ENCODE measurements at regions not wholly inside any gene's neighbourhood (a gene's known extent, or its start where the extent isn't known, plus 50 kb on each side); places are given as distances from the start of the nearest gene placed in this dataset.

DNA sequence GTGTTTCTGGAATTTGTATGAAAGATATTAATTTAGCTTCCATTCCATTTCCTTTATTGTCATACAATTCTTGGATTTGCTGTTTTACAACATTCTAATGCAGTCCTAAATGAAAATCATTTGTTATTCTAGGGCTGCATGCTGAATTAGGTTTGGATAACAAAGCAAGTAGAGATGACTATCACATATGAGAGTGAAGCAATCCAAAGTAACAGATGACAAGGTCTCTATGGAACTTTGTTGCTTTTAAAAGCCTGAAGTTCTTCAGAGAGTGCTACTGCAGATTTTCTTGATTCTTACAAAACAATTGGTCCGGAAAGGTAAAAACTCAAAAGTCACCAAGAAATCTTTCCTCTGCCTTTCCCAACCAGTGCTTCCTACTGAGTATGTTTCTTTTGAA is 56.9 kb upstream of the VCAN start:
- ChIA-PET CTCF (no interaction called here), POLR2A (ENCODE audit: low non-redundant PET) (no interaction called here)
- Histone ChIP-seq H3K4me3 (ENCODE audit: low read depth, low read length, poor library complexity, severe bottlenecking) (no peak overlapping the region), H3K9me3 (ENCODE audit: low read depth, low read length, poor library complexity, severe bottlenecking) (no peaks in the 10 kb centered on the region), H3K27ac (ENCODE audit: low read depth, low read length, poor library complexity, severe bottlenecking) (no peak overlapping the region), H3K27me3 (replicated peaks; ENCODE audit: insufficient read depth, low read depth, low read length, poor library complexity) (no peaks in the 10 kb centered on the region), H3K36me3 (ENCODE audit: insufficient read depth, low read length, poor library complexity, severe bottlenecking) (no peaks in the 10 kb centered on the region), H3K4me1 (ENCODE audit: insufficient read depth, low read length, poor library complexity, severe bottlenecking) (no peaks in the 10 kb centered on the region)
- no TSS peak for BruUV-seq (replicated peaks)
- no peak for TF ChIP-seq EZH2 (IDR thresholded peaks at IDR 0.05; ENCODE audit: borderline replicate concordance, low read depth, low read length, poor library complexity, severe bottlenecking)
- TF ChIP-seq, protein P1, sequence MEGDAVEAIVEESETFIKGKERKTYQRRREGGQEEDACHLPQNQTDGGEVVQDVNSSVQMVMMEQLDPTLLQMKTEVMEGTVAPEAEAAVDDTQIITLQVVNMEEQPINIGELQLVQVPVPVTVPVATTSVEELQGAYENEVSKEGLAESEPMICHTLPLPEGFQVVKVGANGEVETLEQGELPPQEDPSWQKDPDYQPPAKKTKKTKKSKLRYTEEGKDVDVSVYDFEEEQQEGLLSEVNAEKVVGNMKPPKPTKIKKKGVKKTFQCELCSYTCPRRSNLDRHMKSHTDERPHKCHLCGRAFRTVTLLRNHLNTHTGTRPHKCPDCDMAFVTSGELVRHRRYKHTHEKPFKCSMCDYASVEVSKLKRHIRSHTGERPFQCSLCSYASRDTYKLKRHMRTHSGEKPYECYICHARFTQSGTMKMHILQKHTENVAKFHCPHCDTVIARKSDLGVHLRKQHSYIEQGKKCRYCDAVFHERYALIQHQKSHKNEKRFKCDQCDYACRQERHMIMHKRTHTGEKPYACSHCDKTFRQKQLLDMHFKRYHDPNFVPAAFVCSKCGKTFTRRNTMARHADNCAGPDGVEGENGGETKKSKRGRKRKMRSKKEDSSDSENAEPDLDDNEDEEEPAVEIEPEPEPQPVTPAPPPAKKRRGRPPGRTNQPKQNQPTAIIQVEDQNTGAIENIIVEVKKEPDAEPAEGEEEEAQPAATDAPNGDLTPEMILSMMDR (conservative IDR thresholded peaks at IDR 0.05; ENCODE audit: low read depth, low read length): no peak
- DNase-seq (ENCODE audit: low spot score): no peak
- intact Hi-C loops (cut with micrococcal nuclease; ENCODE audit: unreplicated experiment): no loop called here

DNA sequence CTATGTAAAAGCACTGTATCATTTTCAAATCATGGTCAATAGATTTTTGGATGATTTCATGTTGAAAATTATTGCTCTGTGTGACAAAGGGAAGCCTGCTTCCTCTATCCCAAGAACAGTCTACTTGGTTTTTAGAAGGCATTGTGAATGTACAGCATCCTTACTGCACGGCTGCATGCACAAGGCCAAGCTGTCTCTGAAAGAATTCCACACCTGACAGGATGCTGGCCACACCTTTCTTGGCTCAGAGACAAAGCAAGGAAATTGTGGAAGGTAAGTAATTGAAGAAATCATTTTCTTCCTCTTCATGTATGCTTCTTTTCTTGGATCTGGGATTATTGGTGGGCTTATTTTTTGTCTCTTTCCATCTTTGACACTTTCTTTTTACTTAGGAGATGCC is 53.7 kb upstream of the VCAN start:
- BruUV-seq (replicated peaks): no TSS peak
- no peak overlapping the region for H3K4me3 ChIP-seq (ENCODE audit: low read depth, low read length, poor library complexity, severe bottlenecking)
- no peak overlapping the region for H3K27ac ChIP-seq (ENCODE audit: low read depth, low read length, poor library complexity, severe bottlenecking)
- H3K9me3 ChIP-seq (ENCODE audit: low read depth, low read length, poor library complexity, severe bottlenecking): no peaks in the 10 kb centered on the region
- H3K27me3 ChIP-seq (replicated peaks; ENCODE audit: insufficient read depth, low read depth, low read length, poor library complexity): no peaks in the 10 kb centered on the region
- TF ChIP-seq EZH2 (IDR thresholded peaks at IDR 0.05; ENCODE audit: borderline replicate concordance, low read depth, low read length, poor library complexity, severe bottlenecking): no peak
- TF ChIP-seq, protein P1 (conservative IDR thresholded peaks at IDR 0.05; ENCODE audit: low read depth, low read length): no peak
- DNase-seq (ENCODE audit: low spot score): no peak
- ChIA-PET POLR2A (ENCODE audit: low non-redundant PET) (no interaction called here), CTCF (no interaction called here)
- H3K36me3 ChIP-seq (ENCODE audit: insufficient read depth, low read length, poor library complexity, severe bottlenecking): no peaks in the 10 kb centered on the region
- no peaks in the 10 kb centered on the region for H3K4me1 ChIP-seq (ENCODE audit: insufficient read depth, low read length, poor library complexity, severe bottlenecking)
- intact Hi-C loops (cut with micrococcal nuclease; ENCODE audit: unreplicated experiment): no loop called here

DNA sequence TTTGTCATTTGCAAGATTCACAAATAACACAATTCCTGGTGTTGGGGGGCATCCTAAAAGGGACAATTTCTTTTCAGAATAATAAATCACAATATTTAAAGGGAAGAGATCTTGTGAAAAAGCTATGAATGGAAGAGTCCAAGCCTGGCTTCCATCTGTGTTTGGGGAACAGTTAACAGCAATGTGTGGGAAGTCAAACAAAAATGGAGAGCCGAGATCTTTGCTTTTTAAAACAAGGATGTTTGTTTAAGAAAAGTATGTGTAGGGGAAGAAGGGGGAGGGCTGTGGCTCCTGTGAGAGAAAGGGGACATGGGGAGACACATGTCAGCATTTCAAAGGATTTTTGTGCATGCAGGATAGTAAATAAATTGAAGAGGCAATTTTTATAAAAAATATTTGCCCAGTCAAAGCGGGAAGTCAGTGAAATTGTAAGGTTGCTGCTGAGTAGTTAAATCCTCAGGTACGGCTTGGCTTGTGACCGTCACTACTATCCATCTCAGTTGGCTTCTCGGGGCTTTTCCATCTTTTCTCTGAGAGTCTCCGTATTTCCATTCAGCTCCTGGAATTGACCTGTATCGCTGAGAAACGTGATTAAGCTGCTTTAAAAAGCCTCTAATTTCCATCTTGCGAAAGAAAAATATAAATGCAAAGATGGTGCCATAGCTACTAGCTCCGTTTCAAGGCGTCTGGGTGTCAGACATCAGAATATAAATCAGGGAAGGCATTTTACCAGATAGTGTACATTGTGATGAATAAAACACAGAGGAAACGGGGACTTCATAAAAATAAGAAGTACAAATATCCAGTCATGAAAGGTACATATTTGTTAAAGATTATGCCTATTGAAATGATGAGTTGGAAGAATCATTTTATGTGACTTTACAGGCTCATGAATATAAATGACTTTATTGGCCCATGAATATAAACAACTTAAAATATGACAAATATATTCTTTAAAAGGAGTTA is 52.9 kb upstream of the VCAN start:
- intact Hi-C loops (cut with micrococcal nuclease; ENCODE audit: unreplicated experiment): no loop called here
- Histone ChIP-seq H3K36me3 (ENCODE audit: insufficient read depth, low read length, poor library complexity, severe bottlenecking) (no peaks in the 10 kb centered on the region), H3K4me3 (ENCODE audit: low read depth, low read length, poor library complexity, severe bottlenecking) (no peak overlapping the region), H3K9me3 (ENCODE audit: low read depth, low read length, poor library complexity, severe bottlenecking) (no peaks in the 10 kb centered on the region), H3K27ac (ENCODE audit: low read depth, low read length, poor library complexity, severe bottlenecking) (no peak overlapping the region), H3K4me1 (ENCODE audit: insufficient read depth, low read length, poor library complexity, severe bottlenecking) (no peaks in the 10 kb centered on the region), H3K27me3 (replicated peaks; ENCODE audit: insufficient read depth, low read depth, low read length, poor library complexity) (no peaks in the 10 kb centered on the region)
- DNase-seq (ENCODE audit: low spot score): no peak
- no TSS peak for BruUV-seq (replicated peaks)
- TF ChIP-seq, protein P1 (conservative IDR thresholded peaks at IDR 0.05; ENCODE audit: low read depth, low read length): no peak
- TF ChIP-seq EZH2 (IDR thresholded peaks at IDR 0.05; ENCODE audit: borderline replicate concordance, low read depth, low read length, poor library complexity, severe bottlenecking): no peak
- POLR2A ChIA-PET (ENCODE audit: low non-redundant PET): no interaction called here
- CTCF ChIA-PET: no interaction called here
